Stimulated activated CD8-positive, alpha-beta memory T cell treated with anti-CD3 and anti-CD28 coated beads, Interleukin-4, amount 100 ng/mL, for 24 hours (primary cell): ENCODE measurements at regions not wholly inside any gene's neighbourhood (a gene's known extent, or its start where the extent isn't known, plus 50 kb on each side); places are given as distances from the start of the nearest gene placed in this dataset.
"Not testable (repeated sequence)": the region's sequence is repeated elsewhere in the genome, so short reads cannot be mapped to it uniquely, and the experiment has no call there.

Experiments used
- DNase-seq: peaks from one replicate; pipeline ENCODE4 v3.0.0-alpha.2; 2020; ENCODE audit warnings: low read depth

- no peak for DNase-seq
Measured at GRCh38 chr20:50360921-50361320, 149.3 kb upstream of the PTPN1 start.

GRCh38 chr20:50362177-50362576 is 148.0 kb upstream of the PTPN1 start:
- DNase-seq: not testable (repeated sequence)

GRCh38 chr20:50363027-50363426 is 147.2 kb upstream of the PTPN1 start:
- DNase-seq: no peak

GRCh38 chr20:50363479-50363878 is 146.7 kb upstream of the PTPN1 start:
- no peak for DNase-seq

GRCh38 chr20:50364542-50364941 is 145.6 kb upstream of the PTPN1 start:
- DNase-seq: no peak

GRCh38 chr20:50366270-50367103 is 143.7 kb upstream of the PTPN1 start:
- DNase-seq: no peak

GRCh38 chr20:50367104-50367674 is 143.0 kb upstream of the PTPN1 start:
- DNase-seq: no peak

- no peak for DNase-seq
Measured at GRCh38 chr20:50367739-50368375, 142.3 kb upstream of the PTPN1 start.

GRCh38 chr20:50368386-50368785 is 141.8 kb upstream of the PTPN1 start:
- DNase-seq: no peak

GRCh38 chr20:50368813-50369224 is 141.4 kb upstream of the PTPN1 start:
- DNase-seq: no peak

- DNase-seq: no peak
Measured at GRCh38 chr20:50369225-50370035, 140.8 kb upstream of the PTPN1 start.

- DNase-seq: no peak
Measured at GRCh38 chr20:50370036-50370566, 140.1 kb upstream of the PTPN1 start.

- DNase-seq: no peak
Measured at GRCh38 chr20:50371878-50372769, 138.1 kb upstream of the PTPN1 start.

- no peak for DNase-seq
Measured at GRCh38 chr20:50372770-50373088, 137.5 kb upstream of the PTPN1 start.

GRCh38 chr20:50373674-50374286 is 136.4 kb upstream of the PTPN1 start:
- no peak for DNase-seq

GRCh38 chr20:50374541-50375078 is 135.6 kb upstream of the PTPN1 start:
- no peak for DNase-seq

GRCh38 chr20:50376179-50376887 is 133.8 kb upstream of the PTPN1 start:
- DNase-seq: no peak

GRCh38 chr20:50376888-50377459 is 133.2 kb upstream of the PTPN1 start:
- no peak for DNase-seq
